OCI-LY1 (cell line): ENCODE measurements at regions not wholly inside any gene's neighbourhood (a gene's known extent, or its start where the extent isn't known, plus 50 kb on each side); places are given as distances from the start of the nearest gene placed in this dataset.

Experiments used
- EZH2 ChIP-seq: fragments of 200-600 bp; sonication (generic), shearing (Covaris generic); IDR thresholded peaks from 2 replicates; pipeline ENCODE4 v1.8.0; 2017; ENCODE audit warnings: borderline replicate concordance, mixed run types, mild to moderate bottlenecking, antibody characterized with exemption, low read length, moderate library complexity, mixed read lengths
- TF ChIP-seq, protein P1 (sequence below): fragments of 200-600 bp; sonication (generic), shearing (Covaris generic); IDR thresholded peaks from 2 replicates; pipeline ENCODE4 v1.5.1; 2017; ENCODE audit warnings: mild to moderate bottlenecking, antibody characterized with exemption, low read length, moderate library complexity, mixed read lengths

DNA sequence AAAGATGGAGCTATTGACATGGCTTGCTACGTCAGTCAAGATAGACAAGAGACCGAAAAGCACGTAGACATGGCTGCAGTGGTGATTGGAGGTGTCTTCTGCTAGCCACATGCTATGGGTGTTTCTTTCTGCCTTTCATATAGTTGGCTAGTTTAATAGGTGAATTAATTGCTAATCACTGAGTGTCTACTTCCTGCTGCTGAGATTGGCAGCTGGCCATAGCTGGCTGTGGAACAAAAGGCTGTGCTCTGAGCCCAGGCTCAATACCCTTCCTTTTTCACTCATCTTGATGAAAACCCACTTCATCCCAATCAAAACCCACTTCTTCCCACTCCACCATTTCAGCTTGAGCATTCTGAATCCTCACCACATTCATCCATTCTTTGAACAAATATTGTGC is 221.4 kb upstream of the MAF start:
- TF ChIP-seq, protein P1, sequence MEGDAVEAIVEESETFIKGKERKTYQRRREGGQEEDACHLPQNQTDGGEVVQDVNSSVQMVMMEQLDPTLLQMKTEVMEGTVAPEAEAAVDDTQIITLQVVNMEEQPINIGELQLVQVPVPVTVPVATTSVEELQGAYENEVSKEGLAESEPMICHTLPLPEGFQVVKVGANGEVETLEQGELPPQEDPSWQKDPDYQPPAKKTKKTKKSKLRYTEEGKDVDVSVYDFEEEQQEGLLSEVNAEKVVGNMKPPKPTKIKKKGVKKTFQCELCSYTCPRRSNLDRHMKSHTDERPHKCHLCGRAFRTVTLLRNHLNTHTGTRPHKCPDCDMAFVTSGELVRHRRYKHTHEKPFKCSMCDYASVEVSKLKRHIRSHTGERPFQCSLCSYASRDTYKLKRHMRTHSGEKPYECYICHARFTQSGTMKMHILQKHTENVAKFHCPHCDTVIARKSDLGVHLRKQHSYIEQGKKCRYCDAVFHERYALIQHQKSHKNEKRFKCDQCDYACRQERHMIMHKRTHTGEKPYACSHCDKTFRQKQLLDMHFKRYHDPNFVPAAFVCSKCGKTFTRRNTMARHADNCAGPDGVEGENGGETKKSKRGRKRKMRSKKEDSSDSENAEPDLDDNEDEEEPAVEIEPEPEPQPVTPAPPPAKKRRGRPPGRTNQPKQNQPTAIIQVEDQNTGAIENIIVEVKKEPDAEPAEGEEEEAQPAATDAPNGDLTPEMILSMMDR, result no peak
- no peak for TF ChIP-seq EZH2
